K562 (cell line): ENCODE measurements at regions not wholly inside any gene's neighbourhood (a gene's known extent, or its start where the extent isn't known, plus 50 kb on each side); places are given as distances from the start of the nearest gene placed in this dataset.

ENCODE experiments used
- ATAC-seq: fragments of 200-7000 bp; cut with Tn5 transposase; 3 replicates; pipeline ENCODE4 v1.9.1; 2020; ENCODE audit warnings: moderate library complexity
- BruUV-seq: library from RNA; stranded (reverse); fragments of 400-500 nt; replicated peaks from 2 replicates; lab custom pipeline; 2021; lab: Mats Ljungman, UMichigan
- CTCF ChIA-PET: fragments of 300-600 bp; formaldehyde crosslinking; extraction: SDS; loops from one replicate; lab custom pipeline; 2021; ENCODE audit warnings: low intra/inter-chr PET ratio; lab: Yijun Ruan, JAX
- POLR2A ChIA-PET: fragments of 300-600, 350-650 bp; sonication (Branson Sonifier 250); formaldehyde crosslinking; extraction: SDS; loops from one replicate; lab custom pipeline; 2021; ENCODE audit warnings: antibody characterized with exemption, inconsistent platforms; lab: Yijun Ruan, JAX
- DNase-seq, 4 experiments: peaks; one replicate each; pipeline versions ENCODE4 v3.0.0 to v3.0.0-alpha.2; 2011 to 2018; ENCODE audit warnings: low spot score in 3 of 4, mixed read lengths in 3 of 4; ENCODE audit errors: extremely low read depth in 1 of 4
- FAIRE-seq: peaks from 2 replicates; lab custom pipeline; 2011; peaks lifted over from hg19 to GRCh38; lab: Jason Lieb, UNC
- H2AFZ ChIP-seq: 2 replicates; pipeline ENCODE4 v1.6.0; 2011; ENCODE audit warnings: low read depth, low read length, control low read depth, inconsistent platforms
- H3K27ac ChIP-seq: fragments of 200-600 bp; 3 replicates; pipeline ENCODE4 v1.8.0; 2011; ENCODE audit warnings: low read depth, mild to moderate bottlenecking, control low read depth, inconsistent platforms, low read length, moderate library complexity, mixed read lengths; ENCODE audit errors: extremely low read depth
- H3K27me3 ChIP-seq, 2 experiments: fragments of 300-600 bp in 1 of 2; 2 replicates in 1 of 2; 3 replicates in 1 of 2; pipeline versions ENCODE4 v1.6.0 to v1.8.0; 2011; ENCODE audit warnings: inconsistent platforms in 2 of 2, low read length in 2 of 2, mild to moderate bottlenecking in 1 of 2, mixed read lengths in 1 of 2, moderate library complexity in 1 of 2; ENCODE audit not compliant: control insufficient read depth in 2 of 2, insufficient read depth in 2 of 2
- H3K36me3 ChIP-seq: fragments of 300-600 bp; 3 replicates; pipeline ENCODE4 v1.8.0; 2011; ENCODE audit warnings: mild to moderate bottlenecking, low read length, inconsistent platforms; ENCODE audit not compliant: control insufficient read depth, insufficient read depth
- H3K4me1 ChIP-seq, 2 experiments: fragments of 200-600 bp in 1 of 2; replicated peaks in 1 of 2; 2 replicates in 1 of 2; 3 replicates in 1 of 2; pipeline versions ENCODE4 v1.5.1 to v1.8.0; 2011; ENCODE audit warnings: inconsistent platforms in 2 of 2, low read length in 2 of 2, mild to moderate bottlenecking in 1 of 2, mixed read lengths in 1 of 2, moderate library complexity in 1 of 2; ENCODE audit not compliant: control insufficient read depth in 2 of 2, insufficient read depth in 2 of 2
- H3K4me2 ChIP-seq: 2 replicates; pipeline ENCODE4 v1.6.1; 2011; ENCODE audit warnings: low read length, control low read depth, inconsistent platforms, mixed read lengths; ENCODE audit not compliant: insufficient read depth
- H3K4me3 ChIP-seq: fragments of 200-600 bp; sonication (generic), shearing (Covaris generic); 2 replicates; pipeline ENCODE4 v1.5.1; 2016; ENCODE audit warnings: control low read depth, inconsistent platforms
- H3K79me2 ChIP-seq: fragments of 200-600 bp; 3 replicates; pipeline ENCODE4 v1.8.0; 2011; ENCODE audit warnings: low read length, inconsistent platforms; ENCODE audit not compliant: control insufficient read depth, insufficient read depth
- H3K9ac ChIP-seq, 2 experiments: 2 replicates each; pipeline versions ENCODE4 v1.6.0 to v1.6.1; 2011; ENCODE audit warnings: low read depth in 2 of 2, low read length in 2 of 2, control low read depth in 1 of 2, inconsistent platforms in 1 of 2, mild to moderate bottlenecking in 1 of 2, mixed read lengths in 1 of 2; ENCODE audit not compliant: insufficient read depth in 1 of 2
- H3K9me1 ChIP-seq: one replicate; pipeline ENCODE4 v1.6.0; 2011; ENCODE audit warnings: inconsistent platforms, mild to moderate bottlenecking, low read length, moderate library complexity; ENCODE audit not compliant: control insufficient read depth, insufficient read depth
- H3K9me3 ChIP-seq: replicated peaks from 2 replicates; pipeline ENCODE4 v1.5.1; 2011; ENCODE audit warnings: low read depth, low read length, inconsistent platforms; ENCODE audit not compliant: control insufficient read depth, insufficient read depth
- H4K20me1 ChIP-seq: replicated peaks from 2 replicates; pipeline ENCODE4 v1.6.1; 2011; ENCODE audit warnings: low read length, inconsistent platforms, mixed read lengths; ENCODE audit not compliant: control insufficient read depth, insufficient read depth
- PURB ChIP-seq: sonication (generic); formaldehyde crosslinking; IDR thresholded peaks from 2 replicates; pipeline ENCODE4 v1.9.0; 2021; ENCODE audit warnings: low read depth, mild to moderate bottlenecking, missing genetic modification reagents
- RBM15 ChIP-seq: fragments of 200-400 bp; formaldehyde crosslinking; IDR thresholded peaks from 2 replicates; pipeline ENCODE4 v1.6.1; 2018; ENCODE audit warnings: mild to moderate bottlenecking, low read length, moderate library complexity; ENCODE audit not compliant: insufficient read depth
- SIN3A ChIP-seq, 2 experiments: fragments of 150-350 bp in 1 of 2; IDR thresholded peaks; 2 replicates each; pipeline ENCODE4 v1.6.1; 2011 to 2016; ENCODE audit warnings: borderline replicate concordance in 2 of 2, low read depth in 2 of 2, low read length in 2 of 2, mild to moderate bottlenecking in 2 of 2, moderate library complexity in 2 of 2; ENCODE audit not compliant: control insufficient read depth in 1 of 2
- ZNF830 ChIP-seq: fragments of 250-450 bp; sonication (Bioruptor Pico); IDR thresholded peaks from 2 replicates; pipeline ENCODE4 v1.5.0; 2021; ENCODE audit warnings: mild to moderate bottlenecking
- WGBS: fragments of 100-300 bp; shearing (Covaris generic); methylation state at CpG from one replicate; pipeline ENCODE4 v1.1.6; 2016; ENCODE audit warnings: low coverage, mixed read lengths; ENCODE audit not compliant: insufficient coverage; ENCODE audit errors: missing lambda C conversion rate; 5-methylcytosine and 5-hydroxymethylcytosine counted together
- in situ Hi-C: fragments of 300-500 bp; cut with MboI; formaldehyde crosslinking; loops from 4 replicates; pipeline ENCODE4 v1.15.0; 2018; ENCODE audit warnings: inconsistent platforms, mixed read lengths
- intact Hi-C: fragments of 100-400 bp; cut with micrococcal nuclease; formaldehyde crosslinking; loops from 2 replicates; pipeline ENCODE4 v1.14.2; 2022
- TF ChIP-seq, protein P1 (sequence below): fragments of 450-650 bp; IDR thresholded peaks from 2 replicates; pipeline ENCODE4 v1.6.1; 2016; ENCODE audit warnings: mild to moderate bottlenecking, moderate library complexity

DNA sequence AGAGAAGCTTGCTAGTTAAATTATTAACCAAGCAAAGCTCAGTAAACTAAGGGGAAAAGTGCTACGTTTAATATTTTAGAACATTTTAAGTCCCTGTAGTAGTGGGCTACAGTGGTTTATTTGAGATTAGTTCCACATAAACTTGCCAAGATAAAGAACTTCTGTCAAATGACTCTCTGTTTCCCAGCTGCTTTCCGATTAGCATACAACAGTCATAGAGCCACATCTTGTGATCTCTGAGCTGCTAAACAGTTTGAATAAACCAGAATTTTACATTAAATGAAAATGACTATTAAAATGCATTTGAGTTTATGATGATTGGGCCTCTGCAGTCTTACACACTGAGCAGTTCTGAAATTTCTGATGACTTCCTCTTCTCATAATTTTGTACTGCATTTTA lies 568.5 kb downstream of the IQCM start:
- Histone ChIP-seq H3K4me3 (no peak overlapping the region), H3K4me1 (no peaks in the 10 kb centered on the region), H3K9me3 (no peaks in the 10 kb centered on the region), H3K27ac (no peak overlapping the region), H4K20me1 (no peaks in the 10 kb centered on the region), H3K9me1 (no peaks in the 10 kb centered on the region), H3K9ac (no peak overlapping the region), H3K79me2 (no peaks in the 10 kb centered on the region), H3K27me3 (no peaks in the 10 kb centered on the region), H3K36me3 (no peaks in the 10 kb centered on the region), H2AFZ (no peak overlapping the region), H3K4me2 (no peak overlapping the region)
- ATAC-seq, result no peak
- in situ Hi-C loops, result no loop called here
- no peak for FAIRE-seq
- ChIA-PET CTCF (no interaction called here), POLR2A (no interaction called here)
- intact Hi-C loops, result no loop called here
- DNase-seq, result no peak
- BruUV-seq, result no TSS peak
- TF ChIP-seq PURB (CRISPR knock-in tag), result no peak
- TF ChIP-seq RBM15, result no peak
- 0% methylated on average over 2 of the region's 2 CpGs for WGBS

DNA sequence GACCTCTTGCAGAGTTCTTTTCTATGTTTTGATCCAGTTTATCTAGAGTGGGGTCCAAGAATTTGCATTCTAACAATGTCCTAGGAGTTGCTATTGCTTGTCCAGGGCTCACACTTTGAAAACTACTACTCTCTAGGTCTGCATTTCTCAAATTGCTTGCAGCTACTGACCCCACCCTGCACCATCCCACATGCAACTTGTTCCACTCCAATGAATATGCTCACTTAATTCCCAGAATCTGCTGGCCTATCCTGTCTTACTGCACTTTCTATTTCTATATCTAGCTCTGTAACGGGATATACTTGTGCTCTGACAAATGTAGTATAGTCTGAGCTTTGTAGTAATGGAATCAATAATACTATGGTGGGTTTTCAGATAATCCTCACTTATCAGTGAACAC lies 570.3 kb downstream of the IQCM start:
- DNase-seq (no peak), ATAC-seq (no peak), FAIRE-seq (no peak)
- H4K20me1 ChIP-seq, result no peaks in the 10 kb centered on the region
- no TSS peak for BruUV-seq
- 0% methylated on average over 1 of the region's 1 CpG for WGBS
- no peaks in the 10 kb centered on the region for H3K27me3 ChIP-seq
- H3K79me2 ChIP-seq, result no peaks in the 10 kb centered on the region
- H3K9me1 ChIP-seq, result no peaks in the 10 kb centered on the region
- no peak overlapping the region for H3K4me3 ChIP-seq
- no peak overlapping the region for H3K4me2 ChIP-seq
- ChIA-PET CTCF (no interaction called here), POLR2A (no interaction called here)
- no peaks in the 10 kb centered on the region for H3K9me3 ChIP-seq
- no peak overlapping the region for H3K9ac ChIP-seq
- intact Hi-C loops, result no loop called here
- H3K36me3 ChIP-seq, result no peaks in the 10 kb centered on the region
- in situ Hi-C loops, result no loop called here
- H3K4me1 ChIP-seq, result no peaks in the 10 kb centered on the region
- no peak overlapping the region for H3K27ac ChIP-seq
- no peak overlapping the region for H2AFZ ChIP-seq
- TF ChIP-seq, protein P1, sequence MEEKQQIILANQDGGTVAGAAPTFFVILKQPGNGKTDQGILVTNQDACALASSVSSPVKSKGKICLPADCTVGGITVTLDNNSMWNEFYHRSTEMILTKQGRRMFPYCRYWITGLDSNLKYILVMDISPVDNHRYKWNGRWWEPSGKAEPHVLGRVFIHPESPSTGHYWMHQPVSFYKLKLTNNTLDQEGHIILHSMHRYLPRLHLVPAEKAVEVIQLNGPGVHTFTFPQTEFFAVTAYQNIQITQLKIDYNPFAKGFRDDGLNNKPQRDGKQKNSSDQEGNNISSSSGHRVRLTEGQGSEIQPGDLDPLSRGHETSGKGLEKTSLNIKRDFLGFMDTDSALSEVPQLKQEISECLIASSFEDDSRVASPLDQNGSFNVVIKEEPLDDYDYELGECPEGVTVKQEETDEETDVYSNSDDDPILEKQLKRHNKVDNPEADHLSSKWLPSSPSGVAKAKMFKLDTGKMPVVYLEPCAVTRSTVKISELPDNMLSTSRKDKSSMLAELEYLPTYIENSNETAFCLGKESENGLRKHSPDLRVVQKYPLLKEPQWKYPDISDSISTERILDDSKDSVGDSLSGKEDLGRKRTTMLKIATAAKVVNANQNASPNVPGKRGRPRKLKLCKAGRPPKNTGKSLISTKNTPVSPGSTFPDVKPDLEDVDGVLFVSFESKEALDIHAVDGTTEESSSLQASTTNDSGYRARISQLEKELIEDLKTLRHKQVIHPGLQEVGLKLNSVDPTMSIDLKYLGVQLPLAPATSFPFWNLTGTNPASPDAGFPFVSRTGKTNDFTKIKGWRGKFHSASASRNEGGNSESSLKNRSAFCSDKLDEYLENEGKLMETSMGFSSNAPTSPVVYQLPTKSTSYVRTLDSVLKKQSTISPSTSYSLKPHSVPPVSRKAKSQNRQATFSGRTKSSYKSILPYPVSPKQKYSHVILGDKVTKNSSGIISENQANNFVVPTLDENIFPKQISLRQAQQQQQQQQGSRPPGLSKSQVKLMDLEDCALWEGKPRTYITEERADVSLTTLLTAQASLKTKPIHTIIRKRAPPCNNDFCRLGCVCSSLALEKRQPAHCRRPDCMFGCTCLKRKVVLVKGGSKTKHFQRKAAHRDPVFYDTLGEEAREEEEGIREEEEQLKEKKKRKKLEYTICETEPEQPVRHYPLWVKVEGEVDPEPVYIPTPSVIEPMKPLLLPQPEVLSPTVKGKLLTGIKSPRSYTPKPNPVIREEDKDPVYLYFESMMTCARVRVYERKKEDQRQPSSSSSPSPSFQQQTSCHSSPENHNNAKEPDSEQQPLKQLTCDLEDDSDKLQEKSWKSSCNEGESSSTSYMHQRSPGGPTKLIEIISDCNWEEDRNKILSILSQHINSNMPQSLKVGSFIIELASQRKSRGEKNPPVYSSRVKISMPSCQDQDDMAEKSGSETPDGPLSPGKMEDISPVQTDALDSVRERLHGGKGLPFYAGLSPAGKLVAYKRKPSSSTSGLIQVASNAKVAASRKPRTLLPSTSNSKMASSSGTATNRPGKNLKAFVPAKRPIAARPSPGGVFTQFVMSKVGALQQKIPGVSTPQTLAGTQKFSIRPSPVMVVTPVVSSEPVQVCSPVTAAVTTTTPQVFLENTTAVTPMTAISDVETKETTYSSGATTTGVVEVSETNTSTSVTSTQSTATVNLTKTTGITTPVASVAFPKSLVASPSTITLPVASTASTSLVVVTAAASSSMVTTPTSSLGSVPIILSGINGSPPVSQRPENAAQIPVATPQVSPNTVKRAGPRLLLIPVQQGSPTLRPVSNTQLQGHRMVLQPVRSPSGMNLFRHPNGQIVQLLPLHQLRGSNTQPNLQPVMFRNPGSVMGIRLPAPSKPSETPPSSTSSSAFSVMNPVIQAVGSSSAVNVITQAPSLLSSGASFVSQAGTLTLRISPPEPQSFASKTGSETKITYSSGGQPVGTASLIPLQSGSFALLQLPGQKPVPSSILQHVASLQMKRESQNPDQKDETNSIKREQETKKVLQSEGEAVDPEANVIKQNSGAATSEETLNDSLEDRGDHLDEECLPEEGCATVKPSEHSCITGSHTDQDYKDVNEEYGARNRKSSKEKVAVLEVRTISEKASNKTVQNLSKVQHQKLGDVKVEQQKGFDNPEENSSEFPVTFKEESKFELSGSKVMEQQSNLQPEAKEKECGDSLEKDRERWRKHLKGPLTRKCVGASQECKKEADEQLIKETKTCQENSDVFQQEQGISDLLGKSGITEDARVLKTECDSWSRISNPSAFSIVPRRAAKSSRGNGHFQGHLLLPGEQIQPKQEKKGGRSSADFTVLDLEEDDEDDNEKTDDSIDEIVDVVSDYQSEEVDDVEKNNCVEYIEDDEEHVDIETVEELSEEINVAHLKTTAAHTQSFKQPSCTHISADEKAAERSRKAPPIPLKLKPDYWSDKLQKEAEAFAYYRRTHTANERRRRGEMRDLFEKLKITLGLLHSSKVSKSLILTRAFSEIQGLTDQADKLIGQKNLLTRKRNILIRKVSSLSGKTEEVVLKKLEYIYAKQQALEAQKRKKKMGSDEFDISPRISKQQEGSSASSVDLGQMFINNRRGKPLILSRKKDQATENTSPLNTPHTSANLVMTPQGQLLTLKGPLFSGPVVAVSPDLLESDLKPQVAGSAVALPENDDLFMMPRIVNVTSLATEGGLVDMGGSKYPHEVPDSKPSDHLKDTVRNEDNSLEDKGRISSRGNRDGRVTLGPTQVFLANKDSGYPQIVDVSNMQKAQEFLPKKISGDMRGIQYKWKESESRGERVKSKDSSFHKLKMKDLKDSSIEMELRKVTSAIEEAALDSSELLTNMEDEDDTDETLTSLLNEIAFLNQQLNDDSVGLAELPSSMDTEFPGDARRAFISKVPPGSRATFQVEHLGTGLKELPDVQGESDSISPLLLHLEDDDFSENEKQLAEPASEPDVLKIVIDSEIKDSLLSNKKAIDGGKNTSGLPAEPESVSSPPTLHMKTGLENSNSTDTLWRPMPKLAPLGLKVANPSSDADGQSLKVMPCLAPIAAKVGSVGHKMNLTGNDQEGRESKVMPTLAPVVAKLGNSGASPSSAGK, result no peak
- TF ChIP-seq SIN3A (IDR thresholded peaks at IDR 0.05; ENCODE audit: borderline replicate concordance in 2 of 2, control insufficient read depth in 1 of 2, low read depth in 2 of 2, low read length in 2 of 2) (no peak), ZNF830 (CRISPR knock-in tag) (no peak)
